HG02870 (cell line): ENCODE measurements at regions not wholly inside any gene's neighbourhood (a gene's known extent, or its start where the extent isn't known, plus 50 kb on each side); places are given as distances from the start of the nearest gene placed in this dataset.

Source experiments
- ATAC-seq: cut with Tn5 transposase; IDR thresholded peaks from one replicate; pipeline ENCODE4 v1.9.1; 2021; ENCODE audit warnings: mild to moderate bottlenecking, moderate library complexity; ENCODE audit not compliant: unreplicated experiment

- ATAC-seq, result no peak
These were observed 56.5 kb downstream of the DCAF8L1 start for GRCh38 chrX:27924718-27925117.

DNA sequence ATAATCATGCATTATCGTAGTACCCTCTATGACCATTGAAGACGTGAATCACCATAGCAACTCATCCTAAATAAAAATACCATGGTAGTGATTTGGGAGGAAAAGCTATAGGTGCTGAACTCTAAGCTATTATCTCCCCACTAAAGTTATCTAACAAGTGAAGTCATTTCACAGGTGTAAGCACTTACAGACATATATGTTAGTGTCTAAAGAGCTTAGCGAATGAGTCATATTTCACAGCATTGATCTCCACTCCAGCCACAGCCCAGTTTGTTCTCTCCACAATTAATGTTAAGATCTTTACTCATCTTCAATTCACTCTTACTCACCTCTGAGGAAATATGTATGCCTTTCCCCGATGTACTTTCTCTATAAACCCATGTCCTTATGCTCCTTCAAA is 57.0 kb downstream of the DCAF8L1 start:
- no peak for ATAC-seq

- ATAC-seq, result no peak
These were observed 62.5 kb downstream of the DCAF8L1 start for GRCh38 chrX:27918799-27919198.

GRCh38 chrX:27917713-27918500 is 63.3 kb downstream of the DCAF8L1 start:
- no peak for ATAC-seq

DNA sequence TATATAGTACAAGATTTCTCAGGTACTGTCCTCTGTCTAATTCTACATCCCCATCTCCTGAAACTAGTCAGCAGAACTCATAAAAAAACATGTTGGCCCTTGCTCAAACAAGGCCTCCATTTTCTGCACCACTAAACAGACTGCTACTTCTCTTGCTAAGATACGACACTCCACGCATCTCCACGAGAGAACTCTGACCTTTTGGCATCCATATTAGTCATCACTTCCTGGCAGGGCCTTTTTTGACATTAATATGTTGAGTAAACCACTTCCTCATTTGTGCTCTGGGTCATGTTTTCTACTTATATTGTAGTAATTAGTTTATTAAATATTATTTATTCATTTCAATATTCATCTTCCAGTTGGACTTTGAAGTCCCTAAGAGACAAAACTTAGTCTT is 65.6 kb downstream of the DCAF8L1 start:
- ATAC-seq, result peak; percentile 86

GRCh38 chrX:27910412-27910811 is 70.8 kb downstream of the DCAF8L1 start:
- ATAC-seq, result no peak

DNA sequence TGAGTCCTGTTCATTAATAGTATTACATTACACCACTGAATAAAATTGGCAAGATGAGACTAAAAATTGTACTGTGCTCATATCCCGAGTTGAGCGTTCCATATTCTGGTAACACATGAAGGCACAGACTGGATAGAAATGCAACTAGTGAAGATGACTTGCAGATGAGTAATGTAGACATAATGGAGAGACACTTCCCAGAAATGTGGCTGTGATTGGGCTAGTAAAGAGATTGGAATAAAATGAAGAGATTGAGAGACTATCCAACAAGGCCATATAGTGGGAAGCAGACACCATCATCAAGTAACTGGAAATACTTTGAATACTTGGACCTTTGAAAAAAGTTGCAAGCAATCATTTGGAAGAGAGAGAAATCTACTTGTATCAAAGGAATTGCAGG is 77.3 kb downstream of the DCAF8L1 start:
- ATAC-seq, result no peak

DNA sequence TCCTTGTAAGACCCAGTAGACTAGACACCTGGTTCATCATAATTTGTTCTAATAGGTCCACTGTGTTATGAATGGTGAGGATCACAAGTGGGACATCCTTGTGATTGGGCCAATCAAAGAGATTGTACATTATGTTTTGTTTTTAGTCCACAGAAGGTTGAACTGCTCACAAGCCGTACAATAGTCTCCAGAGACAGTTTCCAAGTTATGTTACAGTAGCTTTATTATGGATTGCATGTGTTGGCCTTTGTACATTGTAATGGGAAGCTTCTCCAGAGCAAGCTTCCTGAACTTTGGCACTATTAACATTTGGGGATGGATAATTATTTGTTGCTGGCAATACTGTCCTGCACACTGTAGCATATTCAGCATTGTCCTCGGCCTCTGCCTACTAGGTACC is 86.1 kb downstream of the MAGEB10 start:
- no peak for ATAC-seq

GRCh38 chrX:27893211-27893610 is 85.4 kb downstream of the MAGEB10 start:
- ATAC-seq, result no peak

DNA sequence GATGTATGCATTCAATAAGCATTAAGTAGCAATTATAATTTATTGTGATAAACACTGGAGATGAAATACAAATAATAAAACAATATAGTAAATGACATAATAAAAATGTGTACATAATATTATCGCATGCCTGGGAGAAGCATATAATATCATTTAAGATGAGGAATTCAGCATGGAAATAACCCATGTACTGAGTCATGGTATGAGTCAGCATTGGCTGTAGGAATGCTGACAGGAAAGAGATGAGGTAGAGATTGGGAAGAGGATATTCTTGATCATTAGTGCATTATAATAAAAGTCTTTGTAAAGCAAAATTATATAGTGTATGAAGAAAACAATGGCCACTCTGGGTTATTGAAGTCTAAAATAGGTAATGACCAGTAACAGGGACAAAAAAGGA is 82.8 kb downstream of the MAGEB10 start:
- ATAC-seq, result no peak

- ATAC-seq, result no peak
These were observed 82.1 kb downstream of the MAGEB10 start for GRCh38 chrX:27889878-27890277.

DNA sequence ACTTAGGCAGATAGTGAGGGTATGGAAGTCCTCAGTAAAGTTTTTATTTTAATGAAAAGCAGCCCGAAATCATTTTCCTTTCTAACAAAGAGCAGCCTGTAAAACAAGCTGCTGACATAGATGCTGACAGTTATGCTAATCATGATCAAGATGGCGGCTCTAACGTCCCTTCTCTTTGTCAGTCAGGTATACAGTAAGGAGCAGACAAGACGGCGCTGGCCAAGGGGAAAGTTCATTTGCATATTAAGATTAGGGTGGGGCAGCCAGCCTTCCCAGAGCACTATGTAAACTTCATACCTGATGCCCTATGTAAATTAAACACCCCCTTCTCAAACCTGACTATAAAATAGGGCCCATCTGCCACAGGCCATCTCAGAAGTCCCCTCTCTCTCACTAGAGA is 76.9 kb downstream of the MAGEB10 start:
- no peak for ATAC-seq

DNA sequence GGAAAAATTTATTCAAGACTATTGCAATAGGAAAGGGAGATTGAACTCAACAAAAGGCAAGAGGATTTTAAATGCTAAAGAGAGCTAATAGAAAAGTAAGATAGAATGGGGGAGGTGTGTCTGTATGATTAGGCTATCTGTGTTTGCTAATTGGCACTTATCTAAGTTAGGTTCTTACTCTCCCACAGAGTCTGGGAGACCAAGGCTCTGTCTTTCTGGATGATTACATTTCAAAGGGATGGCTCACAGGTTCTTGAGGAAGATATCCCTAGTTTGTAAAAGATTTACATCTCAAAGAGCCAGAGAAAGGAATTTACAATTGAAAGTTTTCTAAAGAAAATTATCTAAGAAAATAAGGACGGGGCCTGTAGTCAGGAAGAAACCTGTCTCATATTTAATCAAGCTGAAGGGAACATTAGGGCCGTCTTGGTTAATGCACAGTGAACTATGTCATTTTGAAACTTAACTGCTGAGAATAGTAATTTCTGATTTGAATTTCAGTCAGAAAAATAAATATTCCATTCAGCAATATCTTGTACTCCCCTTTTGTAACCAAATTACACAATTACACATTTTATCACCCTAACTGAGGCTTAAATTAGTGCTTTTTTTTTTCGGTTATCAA is 75.8 kb downstream of the MAGEB10 start:
- ATAC-seq, result no peak

DNA sequence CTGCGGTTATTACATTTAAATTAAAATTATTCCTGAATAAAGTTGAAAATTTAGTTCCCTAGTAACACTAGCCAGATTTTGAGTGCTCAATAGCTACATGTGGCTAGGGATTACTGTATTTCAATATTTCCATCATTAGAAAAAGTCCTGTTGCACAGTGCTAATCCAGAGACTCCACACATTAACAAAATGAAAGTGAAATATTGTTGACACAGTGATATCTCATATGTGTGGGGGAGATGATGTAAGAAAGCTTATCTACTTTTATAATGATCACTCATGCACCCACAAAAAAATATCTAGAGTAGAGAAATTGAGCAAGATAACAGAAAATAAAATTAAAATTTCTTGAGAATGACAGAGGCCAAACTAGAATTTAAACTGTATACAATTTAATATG is 74.9 kb downstream of the MAGEB10 start:
- ATAC-seq, result no peak

DNA sequence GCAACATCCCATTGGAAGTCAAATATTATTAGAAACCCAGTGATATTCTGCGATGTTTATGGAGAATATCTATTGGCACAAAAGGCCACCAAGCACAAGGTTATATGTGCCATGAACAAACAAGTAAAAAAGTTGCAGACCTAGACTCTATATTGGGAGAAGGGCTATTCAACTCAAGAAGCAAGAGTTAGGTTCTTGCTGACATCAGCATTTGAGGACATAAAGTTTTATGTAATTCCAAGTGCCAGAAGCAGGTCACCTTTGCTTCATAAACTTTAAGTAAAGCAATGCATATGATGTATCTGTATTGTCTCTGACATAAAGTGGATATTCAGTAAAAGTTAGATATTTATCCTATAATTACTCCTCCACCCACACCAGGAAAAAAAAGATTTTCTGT is 71.1 kb downstream of the MAGEB10 start:
- no peak for ATAC-seq
